Prostate gland (tissue), 2 donors: ENCODE measurements at regions not wholly inside any gene's neighbourhood (a gene's known extent, or its start where the extent isn't known, plus 50 kb on each side); places are given as distances from the start of the nearest gene placed in this dataset.
"Not testable (repeated sequence)": the region's sequence is repeated elsewhere in the genome, so short reads cannot be mapped to it uniquely, and the experiment has no call there.

Source experiments
- DNase-seq: peaks from one replicate; pipeline ENCODE4 v3.0.0-alpha.2; 2019; ENCODE audit warnings: low spot score
- H3K27ac ChIP-seq, 2 donors: fragments of 200-600 bp; sonication (generic); 2 replicates each; pipeline ENCODE4 v1.5.1; 2017 to 2019
- H3K27me3 ChIP-seq: fragments of 200-600 bp; sonication (generic); replicated peaks from 2 replicates; pipeline ENCODE4 v1.5.1; 2019; ENCODE audit not compliant: insufficient read depth
- H3K36me3 ChIP-seq, 2 donors: fragments of 200-600 bp; sonication (generic); 1 replicate in 1 of 2; 2 replicates in 1 of 2; pipeline versions ENCODE4 v1.5.1 to v1.8.1; 2017 to 2019
- H3K4me1 ChIP-seq: fragments of 200-600 bp; sonication (generic); replicated peaks from 2 replicates; pipeline ENCODE4 v1.5.1; 2019
- H3K4me3 ChIP-seq, 2 donors: fragments of 200-600 bp; sonication (generic); 2 replicates each; pipeline ENCODE4 v1.5.1; 2017 to 2019
- H3K9me3 ChIP-seq: fragments of 200-600 bp; sonication (generic); 2 replicates; pipeline ENCODE4 v1.5.1; 2017
- CTCF ChIP-seq, 4 experiments: fragments of 200-600 bp in 2 of 4; fragments of 450-650 bp in 2 of 4; sonication (generic) in 2 of 4; IDR thresholded peaks; 1 replicate in 3 of 4; 2 replicates in 1 of 4; pipeline ENCODE4 v1.5.1; 2016 to 2019; ENCODE audit warnings: antibody characterized with exemption in 4 of 4, mild to moderate bottlenecking in 2 of 4, moderate library complexity in 2 of 4
- POLR2A ChIP-seq: fragments of 450-650 bp; IDR thresholded peaks from one replicate; pipeline ENCODE4 v1.6.1; 2016; ENCODE audit warnings: antibody characterized with exemption, mild to moderate bottlenecking
- POLR2AphosphoS5 ChIP-seq: sonication (generic); formaldehyde crosslinking; IDR thresholded peaks from one replicate; pipeline ENCODE4 v1.6.1; 2017; ENCODE audit warnings: antibody characterized with exemption
- WGBS: methylation state at CpG from one replicate; pipeline ENCODE4 v1.1.5; 2018; 5-methylcytosine and 5-hydroxymethylcytosine counted together
- intact Hi-C: fragments of 100-400 bp; cut with DNase I; formaldehyde crosslinking; loops from one replicate; pipeline ENCODE4 v1.14.2; 2022

- H3K4me3 ChIP-seq, H3K4me1 ChIP-seq, H3K27ac ChIP-seq, H3K27me3 ChIP-seq, DNase-seq, H3K9me3 ChIP-seq, intact Hi-C loops, H3K36me3 ChIP-seq: not testable (repeated sequence)
- 88% methylated on average over 7 of the region's 9 CpGs for WGBS
These were observed 239.2 kb upstream of the ZNF322 start for GRCh38 chr6:26898785-26899184.

- H3K9me3 ChIP-seq, H3K4me3 ChIP-seq, H3K27me3 ChIP-seq, H3K4me1 ChIP-seq, intact Hi-C loops, H3K27ac ChIP-seq, H3K36me3 ChIP-seq, DNase-seq: not testable (repeated sequence)
- 97% methylated on average over 2 of the region's 2 CpGs for whole genome bisulfite sequencing
These were observed 264.7 kb upstream of the ZNF322 start for GRCh38 chr6:26924206-26924605.

- H3K36me3 ChIP-seq, H3K9me3 ChIP-seq, H3K4me3 ChIP-seq, intact Hi-C loops, DNase-seq, H3K4me1 ChIP-seq, H3K27ac ChIP-seq, H3K27me3 ChIP-seq: not testable (repeated sequence)
- WGBS, result 44% methylated on average over 1 of the region's 2 CpGs
These were observed 268.6 kb upstream of the ZNF322 start for GRCh38 chr6:26928190-26928589.

GRCh38 chr6:26937258-26937657, 277.7 kb upstream of the ZNF322 start:
- 89% methylated on average over 1 of the region's 1 CpG for WGBS

GRCh38 chr6:26951211-26951610, 291.7 kb upstream of the ZNF322 start:
- 93% methylated on average over 3 of the region's 3 CpGs for WGBS
- H3K4me1 ChIP-seq, intact Hi-C loops, H3K27me3 ChIP-seq, H3K27ac ChIP-seq, H3K4me3 ChIP-seq, H3K9me3 ChIP-seq, DNase-seq, H3K36me3 ChIP-seq: not testable (repeated sequence)

More at GRCh38 chr6:26937258-26937657, 277.7 kb upstream of the ZNF322 start:
- H3K27me3 ChIP-seq, DNase-seq, H3K4me3 ChIP-seq, intact Hi-C loops, H3K4me1 ChIP-seq, H3K36me3 ChIP-seq, H3K9me3 ChIP-seq, H3K27ac ChIP-seq: not testable (repeated sequence)

- H3K9me3 ChIP-seq, intact Hi-C loops, H3K36me3 ChIP-seq, H3K4me1 ChIP-seq, H3K27me3 ChIP-seq: not testable (repeated sequence)
- 36% methylated on average over 3 of the region's 20 CpGs for WGBS
- Histone ChIP-seq H3K27ac (peak overlapping the region; percentile 88 to 90), H3K4me3 (peak overlapping the region; percentile 53 to 63)
- DNase-seq, result peak; percentile 16
These were observed 291.4 kb upstream of the PRSS16 start for GRCh38 chr6:26956078-26956600.

- H3K9me3 ChIP-seq, H3K27me3 ChIP-seq, H3K36me3 ChIP-seq, intact Hi-C loops, H3K4me1 ChIP-seq: not testable (repeated sequence)
- Histone ChIP-seq H3K27ac (peak overlapping the region; percentile 88 to 90), H3K4me3 (peak overlapping the region; percentile 53 to 63)
- WGBS, result under 1% methylated on average over 37 of the region's 54 CpGs
- TF ChIP-seq CTCF (IDR thresholded peaks at IDR 0.05) (peak; percentile 31 to 72 (median 56)), POLR2A (peak; percentile 12), POLR2AphosphoS5 (peak; percentile 15)
- peak; percentile 76 for DNase-seq
These were observed 290.8 kb upstream of the PRSS16 start for GRCh38 chr6:26956601-26957184.

GRCh38 chr6:26957399-26958127, 289.9 kb upstream of the PRSS16 start:
- H3K36me3 ChIP-seq, intact Hi-C loops, H3K4me1 ChIP-seq, H3K9me3 ChIP-seq, H3K27me3 ChIP-seq: not testable (repeated sequence)
- H3K4me3 ChIP-seq, result peak overlapping the region; percentile 53 to 63
- 67% methylated on average over 6 of the region's 6 CpGs for WGBS
- peak; percentile 20 for TF ChIP-seq POLR2AphosphoS5
- peak overlapping the region; percentile 88 to 90 for H3K27ac ChIP-seq
- DNase-seq, result peak; percentile 3

GRCh38 chr6:26961236-26961635, 286.3 kb upstream of the PRSS16 start:
- intact Hi-C loops, H3K27me3 ChIP-seq, H3K27ac ChIP-seq, H3K4me3 ChIP-seq, H3K36me3 ChIP-seq, H3K4me1 ChIP-seq, H3K9me3 ChIP-seq, DNase-seq: not testable (repeated sequence)
